Naive thymus-derived CD4-positive, alpha-beta T cell (primary cell): ENCODE measurements at regions not wholly inside any gene's neighbourhood (a gene's known extent, or its start where the extent isn't known, plus 50 kb on each side); places are given as distances from the start of the nearest gene placed in this dataset.

Experiments used
- ATAC-seq: fragments of 150-1000 bp; cut with Tn5 transposase; 2 replicates; pipeline ENCODE4 v1.10.0; 2021; ENCODE audit warnings: mild to moderate bottlenecking, moderate library complexity
- CTCF ChIA-PET: fragments of 350-600 bp; sonication (Branson Sonifier 250); formaldehyde crosslinking; loops from one replicate; lab custom pipeline; 2021; ENCODE audit warnings: antibody characterized with exemption; lab: Charles Lee
- POLR2A ChIA-PET: fragments of 350-600 bp; sonication (Branson Sonifier 250); formaldehyde crosslinking; loops from one replicate; lab custom pipeline; 2021; ENCODE audit warnings: antibody characterized with exemption, inconsistent platforms; lab: Charles Lee
- DNase-seq, 9 donors: peaks; one replicate each; pipeline versions ENCODE4 v3.0.0 to v3.0.0-alpha.2; 2020 to 2022; ENCODE audit warnings: mixed read lengths in 1 of 9
- H3K27ac ChIP-seq: one replicate; pipeline ENCODE4 v1.7.0; 2013; ENCODE audit warnings: mild to moderate bottlenecking, low read depth, low read length, moderate library complexity
- H3K27me3 ChIP-seq, 2 donors: one replicate each; pipeline ENCODE4 v1.7.0; 2013; ENCODE audit warnings: low read length in 2 of 2, mild to moderate bottlenecking in 2 of 2, moderate library complexity in 2 of 2; ENCODE audit not compliant: control insufficient read depth in 2 of 2, insufficient read depth in 2 of 2
- H3K36me3 ChIP-seq, 3 experiments: 1 replicate in 2 of 3; 2 replicates in 1 of 3; pipeline ENCODE4 v1.7.0; 2013; ENCODE audit warnings: low read length in 3 of 3, mild to moderate bottlenecking in 3 of 3, moderate library complexity in 1 of 3; ENCODE audit not compliant: insufficient read depth in 3 of 3, control insufficient read depth in 2 of 3
- H3K4me1 ChIP-seq, 2 donors: one replicate each; pipeline ENCODE4 v1.7.0; 2013; ENCODE audit warnings: low read length in 2 of 2, mild to moderate bottlenecking in 2 of 2, moderate library complexity in 1 of 2; ENCODE audit not compliant: control insufficient read depth in 2 of 2, insufficient read depth in 2 of 2
- H3K4me3 ChIP-seq: 2 replicates; pipeline ENCODE4 v1.7.0; 2013; ENCODE audit warnings: mild to moderate bottlenecking, low read length
- H3K9me3 ChIP-seq, 3 experiments: 1 replicate in 2 of 3; 2 replicates in 1 of 3; pipeline ENCODE4 v1.7.0; 2013; ENCODE audit warnings: low read length in 3 of 3; ENCODE audit not compliant: control insufficient read depth in 2 of 3
- H3K27ac Mint-ChIP-seq, 9 donors: one replicate each; pipeline ENCODE4 v1.8.0; 2020 to 2022; ENCODE audit warnings: mixed read lengths in 9 of 9, mild to moderate bottlenecking in 8 of 9, moderate library complexity in 5 of 9, inconsistent platforms in 2 of 9
- H3K27me3 Mint-ChIP-seq, 5 donors: one replicate each; pipeline ENCODE4 v1.8.0; 2021 to 2022; ENCODE audit warnings: mixed read lengths in 5 of 5, mild to moderate bottlenecking in 1 of 5
- H3K36me3 Mint-ChIP-seq, 5 donors: one replicate each; pipeline ENCODE4 v1.8.0; 2020 to 2022; ENCODE audit warnings: mixed read lengths in 5 of 5, mild to moderate bottlenecking in 3 of 5, inconsistent platforms in 1 of 5
- H3K4me1 Mint-ChIP-seq, 7 donors: one replicate each; pipeline ENCODE4 v1.8.0; 2020 to 2022; ENCODE audit warnings: mixed read lengths in 7 of 7, mild to moderate bottlenecking in 3 of 7, inconsistent platforms in 1 of 7
- H3K4me3 Mint-ChIP-seq, 10 donors: one replicate each; pipeline ENCODE4 v1.8.0; 2020 to 2022; ENCODE audit warnings: mild to moderate bottlenecking in 10 of 10, mixed read lengths in 10 of 10, moderate library complexity in 6 of 10, inconsistent platforms in 2 of 10
- H3K9me3 Mint-ChIP-seq, 11 donors: one replicate each; pipeline ENCODE4 v1.8.0; 2020 to 2022; ENCODE audit warnings: mixed read lengths in 11 of 11, mild to moderate bottlenecking in 4 of 11, inconsistent platforms in 1 of 11, moderate library complexity in 1 of 11
- intact Hi-C, 2 donors: fragments of 100-400 bp; cut with micrococcal nuclease; formaldehyde crosslinking; loops; one replicate each; pipeline ENCODE4 v1.15.1; 2023

DNA sequence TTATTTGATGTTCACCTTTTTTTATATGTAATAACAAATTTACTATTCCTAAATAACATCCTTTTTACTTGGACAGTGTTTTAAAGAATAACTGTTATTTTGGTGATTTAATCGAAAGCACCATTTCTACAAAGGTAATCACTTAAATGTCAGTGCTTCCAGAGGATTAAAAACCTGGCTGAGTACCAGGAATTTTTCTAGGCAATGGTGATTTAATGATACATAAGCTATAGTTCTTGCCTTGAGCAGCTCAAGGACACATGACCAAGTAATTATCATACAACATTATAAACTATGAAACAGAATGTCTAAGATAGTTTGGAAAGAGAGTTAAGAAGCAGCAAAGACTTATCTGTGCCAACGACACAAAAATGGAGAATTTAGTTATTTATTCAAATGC, 1291.9 kb upstream of the TENM3 start:
- Mint-ChIP-seq H3K36me3 (no peaks in the 10 kb centered on the region), H3K9me3 (peaks cover 0 to 7% (median 1%) of the 10 kb centered on the region in 11 donors)
- no peaks in the 10 kb centered on the region for H3K36me3 ChIP-seq

DNA sequence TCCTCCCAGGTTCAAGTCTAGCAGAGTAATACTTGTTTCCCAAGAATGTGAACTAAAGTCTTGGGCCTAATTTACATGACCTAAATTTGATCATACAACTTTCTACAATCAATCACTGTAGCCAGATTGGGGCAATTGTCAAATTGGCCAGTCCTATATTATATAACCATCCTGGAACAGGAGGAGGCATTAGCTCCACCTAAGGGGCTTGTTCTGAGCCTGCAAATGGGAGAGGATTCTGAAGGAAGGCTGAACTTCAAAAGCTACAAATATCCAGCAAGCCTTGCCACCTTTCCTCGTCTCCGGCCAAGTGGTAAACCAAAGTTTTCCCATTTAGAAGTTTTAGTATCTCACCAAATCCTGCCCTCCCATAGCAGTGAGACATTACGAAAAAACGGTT, 1289.6 kb upstream of the TENM3 start:
- no peak overlapping the region for H3K27ac Mint-ChIP-seq
- no peaks in the 10 kb centered on the region for H3K36me3 Mint-ChIP-seq
- Histone ChIP-seq H3K9me3 (no peaks in the 10 kb centered on the region), H3K36me3 (no peaks in the 10 kb centered on the region), H3K4me1 (no peaks in the 10 kb centered on the region), H3K27me3 (no peaks in the 10 kb centered on the region), H3K4me3 (no peak overlapping the region), H3K27ac (no peak overlapping the region)
- ChIA-PET POLR2A (no interaction called here), CTCF (no interaction called here)
- H3K4me3 Mint-ChIP-seq, result no peak overlapping the region
- no peaks in the 10 kb centered on the region for H3K27me3 Mint-ChIP-seq
- ATAC-seq, result no peak
- DNase-seq, result no peak
- intact Hi-C loops, result no loop called here
- H3K4me1 Mint-ChIP-seq, result no peaks in the 10 kb centered on the region
- peaks cover 0 to 6% (median 0%) of the 10 kb centered on the region in 11 donors for H3K9me3 Mint-ChIP-seq

More for the DNA sequence above, 1291.9 kb upstream of the TENM3 start:
- DNase-seq (no peak), ATAC-seq (no peak)
- ChIA-PET CTCF (no interaction called here), POLR2A (no interaction called here)
- no peaks in the 10 kb centered on the region for H3K27me3 ChIP-seq
- H3K27ac ChIP-seq, result no peak overlapping the region
- intact Hi-C loops, result no loop called here
- no peaks in the 10 kb centered on the region for H3K4me1 Mint-ChIP-seq
- H3K27me3 Mint-ChIP-seq, result no peaks in the 10 kb centered on the region
- no peak overlapping the region for H3K4me3 ChIP-seq
- H3K9me3 ChIP-seq, result no peaks in the 10 kb centered on the region
- no peaks in the 10 kb centered on the region for H3K4me1 ChIP-seq
- H3K4me3 Mint-ChIP-seq, result no peak overlapping the region
- no peak overlapping the region for H3K27ac Mint-ChIP-seq

DNA sequence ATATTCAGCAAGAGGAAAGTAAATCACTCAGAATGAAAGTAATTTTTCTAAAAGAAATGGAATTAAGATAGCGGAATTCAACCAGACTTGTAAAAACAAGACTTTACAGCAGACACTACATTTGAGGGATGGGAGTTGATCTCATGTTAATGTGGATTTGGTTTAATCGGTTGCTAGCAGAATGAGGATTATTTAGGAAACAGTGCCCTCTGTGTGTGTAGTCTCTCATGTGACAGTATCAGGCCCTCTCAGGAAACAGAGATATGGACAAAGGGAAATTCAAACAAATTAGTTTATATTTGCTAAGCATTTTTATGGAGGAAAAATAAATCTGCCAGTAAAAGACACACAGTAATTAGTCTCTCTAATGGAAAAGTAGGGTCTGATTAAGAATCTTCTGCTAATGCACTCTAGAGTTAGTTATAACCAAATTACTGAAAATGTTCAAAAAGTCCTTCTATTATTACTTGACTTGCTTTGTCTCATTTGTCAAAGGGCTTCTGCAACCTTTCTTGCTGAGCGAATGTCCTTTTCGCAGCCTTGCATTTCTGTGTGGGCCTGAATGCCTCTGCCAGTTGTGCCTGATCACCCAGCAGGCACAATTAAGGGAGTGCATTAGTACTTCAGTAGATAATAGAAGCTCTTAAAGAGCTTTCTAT, 1282.3 kb upstream of the TENM3 start:
- Mint-ChIP-seq H3K36me3 (no peaks in the 10 kb centered on the region), H3K27me3 (no peaks in the 10 kb centered on the region), H3K27ac (no peak overlapping the region), H3K9me3 (peaks cover 0 to 2% (median 0%) of the 10 kb centered on the region in 11 donors), H3K4me3 (no peak overlapping the region), H3K4me1 (no peaks in the 10 kb centered on the region)
- ChIA-PET CTCF (no interaction called here), POLR2A (no interaction called here)
- Histone ChIP-seq H3K27me3 (no peaks in the 10 kb centered on the region), H3K4me1 (no peaks in the 10 kb centered on the region), H3K36me3 (no peaks in the 10 kb centered on the region), H3K27ac (no peak overlapping the region), H3K4me3 (no peak overlapping the region), H3K9me3 (no peaks in the 10 kb centered on the region)
- ATAC-seq (no peak), DNase-seq (no peak)
- intact Hi-C loops, result no loop called here

DNA sequence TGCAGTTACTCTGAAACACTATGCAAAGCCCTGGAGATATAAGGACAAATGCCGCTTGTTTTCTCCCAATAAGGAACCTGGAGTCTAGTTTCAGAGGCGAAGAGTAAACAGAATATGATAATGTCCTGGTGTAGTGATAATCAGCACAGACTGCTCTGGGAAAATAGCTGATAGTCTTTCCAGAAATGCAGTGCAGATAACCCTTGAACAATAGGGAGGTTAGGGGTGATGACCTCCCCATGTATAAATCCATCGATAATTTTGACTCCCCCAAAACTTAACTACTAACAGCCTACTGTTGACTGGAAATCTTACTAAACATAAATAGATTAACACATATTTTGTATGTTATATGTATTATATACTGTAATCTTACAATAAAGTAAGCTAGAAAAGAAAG, 1280.9 kb upstream of the TENM3 start:
- Histone ChIP-seq H3K36me3 (no peaks in the 10 kb centered on the region), H3K4me3 (no peak overlapping the region), H3K9me3 (no peaks in the 10 kb centered on the region), H3K27ac (no peak overlapping the region), H3K4me1 (no peaks in the 10 kb centered on the region), H3K27me3 (no peaks in the 10 kb centered on the region)
- Mint-ChIP-seq H3K27me3 (no peaks in the 10 kb centered on the region), H3K4me3 (no peak overlapping the region), H3K36me3 (no peaks in the 10 kb centered on the region), H3K4me1 (no peaks in the 10 kb centered on the region), H3K27ac (no peak overlapping the region), H3K9me3 (peaks cover 0 to 2% (median 0%) of the 10 kb centered on the region in 11 donors)
- intact Hi-C loops, result no loop called here
- DNase-seq (no peak), ATAC-seq (no peak)
- POLR2A ChIA-PET, result no interaction called here
- CTCF ChIA-PET, result no interaction called here

DNA sequence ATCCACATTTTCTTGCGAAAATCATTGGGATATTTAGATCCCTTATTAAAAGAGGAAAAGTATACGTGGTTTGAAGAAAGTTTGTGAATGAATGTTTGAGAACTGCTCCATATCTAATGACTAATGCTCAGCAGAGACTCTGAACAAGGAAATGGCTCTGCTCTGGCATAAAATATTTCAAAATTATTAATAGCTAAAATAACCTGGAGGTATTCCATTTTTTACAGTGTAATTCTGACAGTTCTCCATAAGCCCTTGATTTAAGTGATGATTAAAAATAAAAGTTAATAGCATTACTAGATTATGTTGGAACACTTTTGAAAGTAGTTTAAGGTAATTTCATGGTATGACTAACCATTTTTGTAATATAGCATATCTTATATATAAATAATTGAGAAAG, 1276.9 kb upstream of the TENM3 start:
- Mint-ChIP-seq H3K4me1 (no peaks in the 10 kb centered on the region), H3K27me3 (no peaks in the 10 kb centered on the region), H3K9me3 (peaks cover 0 to 8% (median 0%) of the 10 kb centered on the region in 11 donors), H3K36me3 (no peaks in the 10 kb centered on the region), H3K27ac (no peak overlapping the region), H3K4me3 (no peak overlapping the region)
- H3K9me3 ChIP-seq, result no peaks in the 10 kb centered on the region
- ChIA-PET CTCF (no interaction called here), POLR2A (no interaction called here)
- no peak overlapping the region for H3K27ac ChIP-seq
- H3K27me3 ChIP-seq, result no peaks in the 10 kb centered on the region
- H3K36me3 ChIP-seq, result no peaks in the 10 kb centered on the region
- DNase-seq (no peak), ATAC-seq (no peak)
- intact Hi-C loops, result no loop called here
- H3K4me3 ChIP-seq, result no peak overlapping the region
- no peaks in the 10 kb centered on the region for H3K4me1 ChIP-seq

DNA sequence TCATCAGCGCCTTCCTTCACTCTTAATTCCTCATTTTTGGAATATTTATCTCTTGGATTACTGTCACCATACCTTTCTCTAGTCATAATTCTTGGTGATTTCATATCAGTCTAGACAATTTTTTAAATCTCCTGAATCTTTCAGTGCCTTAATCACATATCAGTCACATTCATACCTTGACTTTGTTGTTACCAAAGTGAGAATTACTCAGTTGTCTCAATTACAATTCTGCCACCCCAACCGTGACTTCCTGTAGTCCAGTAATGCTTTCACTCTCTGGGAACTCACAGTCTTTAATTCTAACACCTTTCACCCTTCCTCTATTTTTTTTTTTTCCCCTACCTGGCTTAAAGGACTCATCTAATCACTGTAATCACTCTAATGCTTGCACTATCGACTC, 1275.3 kb upstream of the TENM3 start:
- Mint-ChIP-seq H3K27ac (no peak overlapping the region), H3K4me3 (no peak overlapping the region), H3K9me3 (peaks cover 0 to 13% (median 0%) of the 10 kb centered on the region in 11 donors), H3K27me3 (no peaks in the 10 kb centered on the region), H3K36me3 (no peaks in the 10 kb centered on the region), H3K4me1 (no peaks in the 10 kb centered on the region)
- H3K27ac ChIP-seq, result no peak overlapping the region
- no peaks in the 10 kb centered on the region for H3K9me3 ChIP-seq
- H3K36me3 ChIP-seq, result no peaks in the 10 kb centered on the region
- ChIA-PET POLR2A (no interaction called here), CTCF (no interaction called here)
- no peaks in the 10 kb centered on the region for H3K27me3 ChIP-seq
- H3K4me3 ChIP-seq, result no peak overlapping the region
- DNase-seq (no peak), ATAC-seq (no peak)
- intact Hi-C loops, result no loop called here
- H3K4me1 ChIP-seq, result no peaks in the 10 kb centered on the region

DNA sequence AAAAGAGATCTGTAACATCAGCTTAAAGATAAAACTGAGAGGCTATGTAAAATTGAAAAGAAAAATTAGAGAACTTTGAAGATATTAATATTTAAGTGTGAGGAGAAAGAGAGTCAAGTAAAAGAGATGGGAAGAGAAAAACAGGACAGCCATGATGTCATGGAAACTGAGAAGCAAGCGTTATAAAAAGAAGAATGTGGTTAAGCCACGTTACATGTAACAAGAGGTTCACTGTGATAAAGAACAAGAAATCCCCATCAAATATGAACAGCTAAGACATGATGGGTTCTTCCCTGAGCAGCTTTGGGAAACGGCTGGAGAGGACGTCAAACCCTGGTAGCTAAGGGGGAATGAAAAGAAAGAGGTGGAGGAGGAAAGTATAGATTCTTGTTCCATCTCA, 1269.3 kb upstream of the TENM3 start:
- Mint-ChIP-seq H3K27ac (no peak overlapping the region), H3K4me1 (no peaks in the 10 kb centered on the region), H3K9me3 (peaks cover 0 to 12% (median 0%) of the 10 kb centered on the region in 11 donors), H3K36me3 (no peaks in the 10 kb centered on the region), H3K27me3 (no peaks in the 10 kb centered on the region), H3K4me3 (no peak overlapping the region)
- H3K4me1 ChIP-seq, result no peaks in the 10 kb centered on the region
- no peak for ATAC-seq
- CTCF ChIA-PET, result no interaction called here
- intact Hi-C loops, result no loop called here
- H3K4me3 ChIP-seq, result no peak overlapping the region
- no peaks in the 10 kb centered on the region for H3K36me3 ChIP-seq
- H3K27ac ChIP-seq, result no peak overlapping the region
- no peaks in the 10 kb centered on the region for H3K27me3 ChIP-seq
- no peaks in the 10 kb centered on the region for H3K9me3 ChIP-seq
- POLR2A ChIA-PET, result no interaction called here
- DNase-seq, result no peak
